H9 (cell line): ENCODE measurements at regions not wholly inside any gene's neighbourhood (a gene's known extent, or its start where the extent isn't known, plus 50 kb on each side); places are given as distances from the start of the nearest gene placed in this dataset.

ENCODE experiments used
- DNase-seq: peaks from one replicate; pipeline ENCODE4 v3.0.0-alpha.2; 2017
- H2AFZ ChIP-seq: one replicate; pipeline ENCODE4 v1.6.1; 2013; ENCODE audit warnings: mild to moderate bottlenecking, low read length, control low read depth, moderate library complexity
- H2AK5ac ChIP-seq: 2 replicates; pipeline ENCODE4 v1.6.1; 2013; ENCODE audit warnings: low read length, control low read depth, mixed read lengths; ENCODE audit not compliant: insufficient read length
- H2BK120ac ChIP-seq: one replicate; pipeline ENCODE4 v1.6.1; 2013; ENCODE audit warnings: low read depth, mild to moderate bottlenecking, low read length, control low read depth, inconsistent platforms; ENCODE audit not compliant: poor library complexity, severe bottlenecking
- H2BK12ac ChIP-seq: 2 replicates; pipeline ENCODE4 v1.6.1; 2013; ENCODE audit warnings: low read length, control low read depth, mixed read lengths, low read depth; ENCODE audit not compliant: insufficient read length
- H2BK15ac ChIP-seq: 2 replicates; pipeline ENCODE4 v1.6.1; 2013; ENCODE audit warnings: low read depth, low read length, control low read depth
- H2BK20ac ChIP-seq: one replicate; pipeline ENCODE4 v1.6.1; 2013; ENCODE audit warnings: low read depth, mild to moderate bottlenecking, low read length, control low read depth, inconsistent platforms; ENCODE audit not compliant: poor library complexity, severe bottlenecking
- H2BK5ac ChIP-seq: 2 replicates; pipeline ENCODE4 v1.6.1; 2013; ENCODE audit warnings: low read length, control low read depth, mixed read lengths; ENCODE audit not compliant: insufficient read length
- H3K14ac ChIP-seq: 2 replicates; pipeline ENCODE4 v1.6.1; 2013; ENCODE audit warnings: low read length, control low read depth; ENCODE audit not compliant: insufficient read depth
- H3K18ac ChIP-seq: 2 replicates; pipeline ENCODE4 v1.6.1; 2013; ENCODE audit warnings: low read depth, mild to moderate bottlenecking, mixed read lengths, low read length, control low read depth; ENCODE audit not compliant: insufficient read length
- H3K23ac ChIP-seq: 2 replicates; pipeline ENCODE4 v1.6.1; 2013; ENCODE audit warnings: low read length, control low read depth, mixed read lengths, low read depth; ENCODE audit not compliant: insufficient read length
- H3K23me2 ChIP-seq: 2 replicates; pipeline ENCODE4 v1.6.1; 2013; ENCODE audit warnings: low read depth, mild to moderate bottlenecking, mixed read lengths, low read length, control low read depth; ENCODE audit not compliant: insufficient read length, poor library complexity, severe bottlenecking
- H3K27ac ChIP-seq: 2 replicates; pipeline ENCODE4 v1.5.1; 2013; ENCODE audit warnings: low read length, control low read depth, mixed read lengths, low read depth; ENCODE audit not compliant: insufficient read length
- H3K27me3 ChIP-seq: 2 replicates; pipeline ENCODE4 v1.6.1; 2013; ENCODE audit warnings: low read length, control low read depth, inconsistent platforms; ENCODE audit not compliant: insufficient read depth
- H3K4ac ChIP-seq: 2 replicates; pipeline ENCODE4 v1.6.1; 2013; ENCODE audit warnings: low read depth, mild to moderate bottlenecking, control low read depth, inconsistent platforms, low read length, moderate library complexity
- H3K4me1 ChIP-seq: 2 replicates; pipeline ENCODE4 v1.6.1; 2013; ENCODE audit warnings: low read length, control low read depth, inconsistent platforms; ENCODE audit not compliant: insufficient read depth
- H3K4me2 ChIP-seq: 2 replicates; pipeline ENCODE4 v1.6.1; 2013; ENCODE audit warnings: low read length, control low read depth, mixed read lengths; ENCODE audit not compliant: insufficient read length, insufficient read depth
- H3K56ac ChIP-seq: 2 replicates; pipeline ENCODE4 v1.6.1; 2013; ENCODE audit warnings: low read depth, mild to moderate bottlenecking, mixed read lengths, low read length, control low read depth; ENCODE audit not compliant: insufficient read length
- H3K79me1 ChIP-seq: 2 replicates; pipeline ENCODE4 v1.6.1; 2013; ENCODE audit warnings: low read depth, mild to moderate bottlenecking, moderate library complexity, low read length, control low read depth, inconsistent platforms; ENCODE audit not compliant: insufficient read depth, poor library complexity, severe bottlenecking
- H3K79me2 ChIP-seq: 2 replicates; pipeline ENCODE4 v1.6.1; 2013; ENCODE audit warnings: low read length, control low read depth, inconsistent platforms; ENCODE audit not compliant: insufficient read depth
- H3K9ac ChIP-seq: 2 replicates; pipeline ENCODE4 v1.6.1; 2013; ENCODE audit warnings: low read length, control low read depth, mixed read lengths; ENCODE audit not compliant: insufficient read length; ENCODE audit errors: extremely low read depth
- H3K9me3 ChIP-seq: one replicate; pipeline ENCODE4 v1.6.1; 2013; ENCODE audit warnings: low read depth, low read length, inconsistent platforms; ENCODE audit not compliant: control insufficient read depth
- H3T11ph ChIP-seq: one replicate; pipeline ENCODE4 v1.6.1; 2013; ENCODE audit warnings: mild to moderate bottlenecking, low read length, control low read depth, inconsistent platforms
- H4K20me1 ChIP-seq: one replicate; pipeline ENCODE4 v1.6.1; 2013; ENCODE audit not compliant: control insufficient read depth, insufficient read length, insufficient read depth
- H4K5ac ChIP-seq: 2 replicates; pipeline ENCODE4 v1.6.1; 2013; ENCODE audit warnings: low read depth, mild to moderate bottlenecking, mixed read lengths, low read length, control low read depth; ENCODE audit not compliant: insufficient read length
- H4K8ac ChIP-seq: replicated peaks from 2 replicates; pipeline ENCODE4 v1.6.1; 2013; ENCODE audit warnings: low read length, control low read depth, mixed read lengths, low read depth; ENCODE audit not compliant: insufficient read length
- H4K91ac ChIP-seq: 2 replicates; pipeline ENCODE4 v1.6.1; 2013; ENCODE audit warnings: low read depth, mild to moderate bottlenecking, moderate library complexity, mixed read lengths, low read length, control low read depth; ENCODE audit not compliant: insufficient read length
- H3K27ac Mint-ChIP-seq, 3 experiments: 2 replicates in 2 of 3; 3 replicates in 1 of 3; pipeline ENCODE4 v1.8.0; 2020 to 2021; ENCODE audit warnings: mixed read lengths in 3 of 3, mild to moderate bottlenecking in 1 of 3, moderate library complexity in 1 of 3
- H3K27me3 Mint-ChIP-seq: 2 replicates; pipeline ENCODE4 v1.8.0; 2021; ENCODE audit warnings: low read depth, mild to moderate bottlenecking, moderate library complexity, mixed read lengths
- H3K36me3 Mint-ChIP-seq, 3 experiments: 2 replicates in 2 of 3; 3 replicates in 1 of 3; pipeline ENCODE4 v1.8.0; 2020 to 2021; ENCODE audit warnings: low read depth in 3 of 3, mixed read lengths in 3 of 3; ENCODE audit not compliant: insufficient read depth in 1 of 3
- H3K4me1 Mint-ChIP-seq, 2 experiments: 2 replicates each; pipeline ENCODE4 v1.8.0; 2020; ENCODE audit warnings: mixed read lengths in 2 of 2
- H3K4me3 Mint-ChIP-seq, 2 experiments: 2 replicates in 1 of 2; 3 replicates in 1 of 2; pipeline ENCODE4 v1.8.0; 2020 to 2021; ENCODE audit warnings: mild to moderate bottlenecking in 2 of 2, mixed read lengths in 2 of 2, moderate library complexity in 1 of 2
- H3K9me3 Mint-ChIP-seq, 2 experiments: 2 replicates in 1 of 2; 3 replicates in 1 of 2; pipeline ENCODE4 v1.8.0; 2020; ENCODE audit warnings: mild to moderate bottlenecking in 2 of 2, mixed read lengths in 2 of 2, moderate library complexity in 1 of 2
- WGBS: extraction: QIAGEN DNeasy Blood & Tissue Kit; methylation state at CpG from one replicate; pipeline ENCODE4 v1.1.7; 2013; ENCODE audit warnings: missing lambda C conversion rate, low lambda C conversion rate, mixed read lengths; ENCODE audit not compliant: insufficient read length; ENCODE audit errors: extremely low coverage; 5-methylcytosine and 5-hydroxymethylcytosine counted together
- TF ChIP-seq, protein P1 (sequence below): fragments of 200-600 bp; sonication (generic); conservative IDR thresholded peaks from 3 replicates; pipeline ENCODE4 v1.8.0; 2021; ENCODE audit warnings: antibody characterized with exemption, mild to moderate bottlenecking

DNA sequence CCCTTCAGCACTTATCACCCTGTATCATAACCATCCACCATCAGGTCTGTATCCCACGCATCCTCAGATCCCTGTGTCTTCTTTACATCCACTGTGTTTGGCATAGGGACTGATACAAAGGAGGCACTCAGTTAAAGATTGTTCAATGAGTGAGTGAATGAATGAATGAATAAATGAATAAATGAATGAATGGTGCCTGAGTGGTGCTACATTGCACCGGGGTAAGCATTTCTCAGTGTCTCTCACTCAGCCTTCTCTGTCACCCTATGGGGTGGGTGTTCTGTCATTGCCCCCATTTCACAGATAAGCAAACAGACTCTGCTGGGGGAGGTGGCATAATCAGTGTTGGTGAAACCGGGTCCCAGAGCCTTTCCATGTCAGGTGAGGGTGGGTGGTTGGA, 56.6 kb upstream of the ID3 start:
- no peak overlapping the region for H3K14ac ChIP-seq
- no peak overlapping the region for H4K8ac ChIP-seq
- Mint-ChIP-seq H3K4me3 (no peak overlapping the region), H3K27ac (no peak overlapping the region), H3K36me3 (no peaks in the 10 kb centered on the region; a peak in 1 of 7 replicates), H3K4me1 (peaks cover 30 to 32% of the 10 kb centered on the region in 2 experiments), H3K9me3 (no peaks in the 10 kb centered on the region), H3K27me3 (peaks cover 44% of the 10 kb centered on the region)
- no peak for DNase-seq
- H3K4me2 ChIP-seq, result no peak overlapping the region
- no peaks in the 10 kb centered on the region for H3K79me1 ChIP-seq
- no peak overlapping the region for H2AK5ac ChIP-seq
- no peak overlapping the region for H3K56ac ChIP-seq
- no peaks in the 10 kb centered on the region for H3K23me2 ChIP-seq
- no peaks in the 10 kb centered on the region; the same call in 1 of the 2 replicates for H3K27me3 ChIP-seq
- no peak overlapping the region for H3K23ac ChIP-seq
- no peak overlapping the region for H2AFZ ChIP-seq
- peaks cover 6% of the 10 kb centered on the region; the same call in 1 of the 2 replicates for H3K4me1 ChIP-seq
- H4K20me1 ChIP-seq, result no peaks in the 10 kb centered on the region
- TF ChIP-seq, protein P1, sequence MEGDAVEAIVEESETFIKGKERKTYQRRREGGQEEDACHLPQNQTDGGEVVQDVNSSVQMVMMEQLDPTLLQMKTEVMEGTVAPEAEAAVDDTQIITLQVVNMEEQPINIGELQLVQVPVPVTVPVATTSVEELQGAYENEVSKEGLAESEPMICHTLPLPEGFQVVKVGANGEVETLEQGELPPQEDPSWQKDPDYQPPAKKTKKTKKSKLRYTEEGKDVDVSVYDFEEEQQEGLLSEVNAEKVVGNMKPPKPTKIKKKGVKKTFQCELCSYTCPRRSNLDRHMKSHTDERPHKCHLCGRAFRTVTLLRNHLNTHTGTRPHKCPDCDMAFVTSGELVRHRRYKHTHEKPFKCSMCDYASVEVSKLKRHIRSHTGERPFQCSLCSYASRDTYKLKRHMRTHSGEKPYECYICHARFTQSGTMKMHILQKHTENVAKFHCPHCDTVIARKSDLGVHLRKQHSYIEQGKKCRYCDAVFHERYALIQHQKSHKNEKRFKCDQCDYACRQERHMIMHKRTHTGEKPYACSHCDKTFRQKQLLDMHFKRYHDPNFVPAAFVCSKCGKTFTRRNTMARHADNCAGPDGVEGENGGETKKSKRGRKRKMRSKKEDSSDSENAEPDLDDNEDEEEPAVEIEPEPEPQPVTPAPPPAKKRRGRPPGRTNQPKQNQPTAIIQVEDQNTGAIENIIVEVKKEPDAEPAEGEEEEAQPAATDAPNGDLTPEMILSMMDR, result no peak
- no peak overlapping the region for H2BK5ac ChIP-seq
- WGBS, result no CpG with 5 or more reads among the region's 3 CpGs
- H4K5ac ChIP-seq, result no peak overlapping the region
- H3K9me3 ChIP-seq, result no peaks in the 10 kb centered on the region
- no peak overlapping the region for H2BK120ac ChIP-seq
- H2BK12ac ChIP-seq, result no peak overlapping the region
- no peak overlapping the region for H3K4ac ChIP-seq
- H3K9ac ChIP-seq, result no peak overlapping the region
- no peak overlapping the region for H3K18ac ChIP-seq
- no peak overlapping the region for H2BK20ac ChIP-seq
- no peaks in the 10 kb centered on the region for H3K79me2 ChIP-seq
- H2BK15ac ChIP-seq, result no peak overlapping the region
- no peak overlapping the region for H4K91ac ChIP-seq
- H3T11ph ChIP-seq, result no peak overlapping the region
- H3K27ac ChIP-seq, result no peak overlapping the region
